GM10266 (cell line): ENCODE measurements at regions not wholly inside any gene's neighbourhood (a gene's known extent, or its start where the extent isn't known, plus 50 kb on each side); places are given as distances from the start of the nearest gene placed in this dataset.

Experiments used
- DNase-seq: peaks from one replicate; pipeline ENCODE4 v3.0.0; 2012; ENCODE audit errors: extremely low spot score
- CTCF ChIP-seq: IDR thresholded peaks from 2 replicates; pipeline ENCODE4 v1.5.1; 2012; ENCODE audit warnings: mild to moderate bottlenecking, low read depth; ENCODE audit not compliant: control insufficient read depth, insufficient read depth; ENCODE audit errors: missing control alignments

GRCh38 chr9:89757776-89758528 lies 153.1 kb downstream of the GADD45G start:
- TF ChIP-seq CTCF, result no peak
- no peak for DNase-seq

GRCh38 chr9:89759572-89759971 lies 154.8 kb downstream of the GADD45G start:
- DNase-seq, result no peak
- no peak for TF ChIP-seq CTCF

GRCh38 chr9:89760123-89760522 lies 155.3 kb downstream of the GADD45G start:
- DNase-seq, result no peak
- TF ChIP-seq CTCF, result no peak

GRCh38 chr9:89764217-89764616 lies 159.4 kb downstream of the GADD45G start:
- TF ChIP-seq CTCF, result no peak
- no peak for DNase-seq

- DNase-seq, result no peak
- no peak for TF ChIP-seq CTCF
These were observed 160.6 kb downstream of the GADD45G start for GRCh38 chr9:89765211-89765946.

- TF ChIP-seq CTCF, result no peak
- DNase-seq, result no peak
These were observed 162.2 kb downstream of the GADD45G start for GRCh38 chr9:89766991-89767390.

- TF ChIP-seq CTCF, result no peak
- DNase-seq, result no peak
These were observed 163.2 kb downstream of the GADD45G start for GRCh38 chr9:89768051-89768450.
